EL (cell line): ENCODE measurements at regions not wholly inside any gene's neighbourhood (a gene's known extent, or its start where the extent isn't known, plus 50 kb on each side); places are given as distances from the start of the nearest gene placed in this dataset.

Experiments used
- DNase-seq: peaks from one replicate; pipeline ENCODE4 v3.0.0-alpha.2; 2016

DNA sequence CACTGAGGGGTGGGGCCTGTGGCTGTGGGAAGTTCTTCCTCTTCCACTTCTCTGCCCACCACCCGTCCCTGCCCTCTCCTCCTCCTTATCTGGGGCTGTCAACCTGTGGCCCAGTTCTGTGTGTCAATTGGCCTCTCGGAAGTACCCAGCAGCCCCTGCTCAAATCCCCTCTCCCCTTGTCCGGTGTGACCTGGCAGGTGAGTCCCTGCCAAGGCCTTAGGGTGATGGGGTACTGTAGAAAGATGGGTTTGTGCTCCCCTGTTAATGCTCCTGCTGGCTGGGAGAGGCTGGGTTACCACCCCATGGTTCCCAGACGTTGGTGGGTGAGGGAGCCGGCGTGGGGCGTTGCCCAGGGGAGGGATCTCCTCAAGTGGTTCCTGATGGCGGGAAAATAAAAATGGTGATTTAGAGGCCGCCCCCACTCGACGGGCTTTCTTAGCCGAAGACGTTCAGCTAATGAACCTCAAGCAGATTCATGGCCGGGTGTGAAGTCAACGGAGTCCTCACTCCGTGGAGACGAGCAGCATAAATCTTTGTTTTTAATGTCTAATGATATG is 141.2 kb downstream of the URI1 start:
- DNase-seq, result no peak

DNA sequence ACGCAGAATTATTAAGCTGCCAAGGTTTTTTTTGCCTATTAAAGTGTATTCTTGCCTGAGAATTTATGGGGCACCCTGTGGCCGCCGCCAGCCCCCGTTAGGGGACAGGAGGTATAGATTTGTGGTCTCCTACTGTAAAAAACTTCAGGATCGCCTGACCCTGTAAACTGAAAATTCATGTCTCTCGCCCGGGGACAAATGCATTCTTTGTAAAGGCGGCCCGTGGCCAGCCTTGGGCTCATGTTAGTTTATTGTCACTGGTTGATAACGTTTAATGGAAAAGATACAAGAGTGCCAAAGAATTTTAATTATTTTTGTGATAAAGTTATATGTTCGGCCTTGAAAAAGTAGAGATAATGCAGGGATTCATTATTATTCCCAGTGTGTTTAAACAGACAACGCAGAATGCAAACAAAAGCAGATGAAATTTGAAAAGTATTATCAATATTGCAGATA is 141.7 kb downstream of the URI1 start:
- no peak for DNase-seq

DNA sequence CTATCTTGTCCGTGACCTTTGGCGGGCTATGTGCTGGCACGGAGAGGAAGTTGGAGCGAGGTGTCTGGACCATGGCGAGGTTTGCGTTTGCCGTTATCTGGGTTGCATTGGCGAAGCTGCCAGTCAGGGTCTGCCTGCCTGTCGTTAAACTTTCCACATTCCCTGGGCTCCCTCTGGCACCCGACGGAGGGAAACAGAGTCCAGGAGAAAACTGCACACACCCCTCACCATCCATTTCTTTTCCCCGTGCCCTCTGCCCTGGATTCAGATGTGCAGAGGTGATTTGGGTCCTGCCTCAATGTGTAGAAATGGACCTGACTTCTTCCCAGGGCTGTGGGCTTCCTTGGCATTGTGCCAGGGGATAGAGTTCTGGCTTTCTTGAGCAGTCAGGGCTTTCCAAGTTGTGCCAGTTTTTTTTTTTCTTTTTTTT is 142.4 kb downstream of the URI1 start:
- DNase-seq, result no peak

- DNase-seq, result no peak
These were observed 143.4 kb downstream of the URI1 start for GRCh38 chr19:30085394-30085793.

DNA sequence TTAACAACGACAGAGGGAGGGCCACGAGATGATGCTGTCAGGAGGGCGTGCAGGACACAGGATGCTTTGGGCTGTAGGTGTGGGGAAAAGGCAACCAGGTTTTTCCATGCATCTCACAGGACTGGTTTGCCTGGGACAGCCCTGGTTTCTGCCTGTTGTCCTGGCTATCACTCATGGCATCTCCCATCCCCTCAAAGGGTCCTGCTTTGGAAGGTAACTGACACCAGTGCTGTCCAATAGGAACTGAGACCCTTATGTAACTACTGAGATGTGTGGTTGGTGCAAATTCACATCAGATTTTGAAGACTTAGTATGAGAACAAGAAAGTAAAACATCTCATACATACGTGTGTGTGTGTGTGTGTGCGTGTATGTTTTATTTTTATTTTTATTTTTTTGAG is 144.2 kb downstream of the URI1 start:
- no peak for DNase-seq

DNA sequence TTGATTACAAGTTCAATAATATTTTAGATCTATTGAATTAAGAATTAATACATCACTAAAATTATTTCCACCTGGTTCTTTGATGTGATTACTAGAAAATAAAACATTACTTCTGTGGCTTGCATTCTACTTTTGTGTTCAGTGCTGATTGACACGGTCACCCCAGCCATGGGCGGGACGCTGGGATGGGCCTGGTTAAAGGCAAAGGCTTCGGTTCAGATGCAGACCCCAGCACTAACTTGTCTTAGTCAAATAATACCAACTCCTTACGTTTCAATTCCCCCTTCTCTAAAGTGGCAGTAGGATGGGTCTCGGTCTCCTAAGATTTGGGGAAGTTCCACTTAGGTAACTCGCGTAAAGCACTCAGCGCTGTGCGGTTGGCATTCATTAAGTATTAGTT is 144.9 kb downstream of the URI1 start:
- DNase-seq, result no peak

GRCh38 chr19:30087381-30088138 is 145.5 kb downstream of the URI1 start:
- no peak for DNase-seq

- DNase-seq, result no peak
These were observed 146.5 kb downstream of the URI1 start for GRCh38 chr19:30088567-30088966.

DNA sequence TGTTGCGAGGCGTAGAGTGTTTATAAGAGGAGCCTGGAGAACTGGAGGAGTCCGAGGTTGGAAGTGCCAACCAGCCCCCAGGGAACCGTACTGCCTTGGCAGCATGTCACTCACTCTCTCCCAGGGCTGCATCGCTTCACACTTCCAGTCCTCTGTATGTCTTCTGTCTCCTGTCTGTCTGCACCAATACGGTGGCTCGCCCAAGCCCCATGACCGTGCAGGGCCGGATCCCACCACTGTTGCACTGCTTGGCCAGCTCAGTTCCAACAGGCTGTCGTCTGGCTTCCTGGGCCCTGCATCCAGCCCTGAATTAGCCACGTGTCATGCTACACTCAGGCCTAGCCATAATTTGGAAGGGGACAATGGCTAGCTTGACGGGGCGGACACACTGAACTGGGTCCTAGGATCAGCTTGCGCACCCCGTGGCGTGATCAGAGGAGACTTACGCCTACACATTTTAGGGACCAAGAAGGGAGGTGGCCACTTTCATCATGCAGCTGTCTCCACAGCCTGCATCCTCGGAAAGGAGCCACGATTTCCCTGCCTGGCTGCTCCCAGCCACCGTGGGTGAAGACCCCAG is 147.1 kb downstream of the URI1 start:
- DNase-seq, result no peak

GRCh38 chr19:30090476-30090875 is 148.4 kb downstream of the URI1 start:
- DNase-seq, result no peak

GRCh38 chr19:30090963-30091362 is 148.9 kb downstream of the URI1 start:
- DNase-seq, result no peak

DNA sequence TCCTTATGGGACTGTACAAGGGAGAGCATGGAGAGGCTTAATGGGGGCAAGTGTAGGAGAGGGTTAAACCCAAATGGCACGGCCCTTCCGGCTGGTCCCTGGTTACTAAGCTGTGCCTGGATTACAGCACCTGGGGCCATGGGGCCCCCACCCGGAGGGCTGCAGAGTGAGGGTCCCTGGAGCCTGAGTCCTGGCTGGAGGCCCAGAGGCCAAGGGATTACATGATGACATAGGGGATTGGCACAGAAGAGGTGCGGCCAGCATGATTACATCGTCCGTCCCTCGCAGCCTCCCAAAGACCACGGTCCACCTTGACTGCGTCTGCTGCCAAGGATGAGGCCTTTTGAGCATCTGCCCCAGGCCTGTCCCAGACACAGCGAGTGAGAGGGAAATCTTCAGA is 149.4 kb downstream of the URI1 start:
- no peak for DNase-seq

DNA sequence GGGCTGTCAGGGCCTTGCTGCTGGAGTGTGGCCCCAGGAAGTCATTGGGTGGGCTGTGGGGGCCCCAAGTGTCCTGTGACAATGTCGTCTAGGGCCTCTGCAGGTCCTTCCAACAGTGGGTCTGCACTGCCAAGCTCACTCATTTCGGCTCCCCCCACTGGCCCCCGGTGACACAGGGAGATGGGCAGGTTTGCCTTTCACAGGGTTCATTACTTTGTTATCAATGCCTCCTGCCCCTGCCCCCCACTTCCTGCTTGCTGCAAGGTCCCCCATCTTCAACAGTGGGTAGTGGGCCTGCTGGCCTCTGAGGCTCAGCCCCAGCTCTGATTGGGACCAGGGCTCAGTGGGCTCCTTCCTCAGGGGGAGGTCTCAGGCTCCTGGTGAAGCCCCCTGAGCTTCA is 149.8 kb downstream of the URI1 start:
- no peak for DNase-seq

DNA sequence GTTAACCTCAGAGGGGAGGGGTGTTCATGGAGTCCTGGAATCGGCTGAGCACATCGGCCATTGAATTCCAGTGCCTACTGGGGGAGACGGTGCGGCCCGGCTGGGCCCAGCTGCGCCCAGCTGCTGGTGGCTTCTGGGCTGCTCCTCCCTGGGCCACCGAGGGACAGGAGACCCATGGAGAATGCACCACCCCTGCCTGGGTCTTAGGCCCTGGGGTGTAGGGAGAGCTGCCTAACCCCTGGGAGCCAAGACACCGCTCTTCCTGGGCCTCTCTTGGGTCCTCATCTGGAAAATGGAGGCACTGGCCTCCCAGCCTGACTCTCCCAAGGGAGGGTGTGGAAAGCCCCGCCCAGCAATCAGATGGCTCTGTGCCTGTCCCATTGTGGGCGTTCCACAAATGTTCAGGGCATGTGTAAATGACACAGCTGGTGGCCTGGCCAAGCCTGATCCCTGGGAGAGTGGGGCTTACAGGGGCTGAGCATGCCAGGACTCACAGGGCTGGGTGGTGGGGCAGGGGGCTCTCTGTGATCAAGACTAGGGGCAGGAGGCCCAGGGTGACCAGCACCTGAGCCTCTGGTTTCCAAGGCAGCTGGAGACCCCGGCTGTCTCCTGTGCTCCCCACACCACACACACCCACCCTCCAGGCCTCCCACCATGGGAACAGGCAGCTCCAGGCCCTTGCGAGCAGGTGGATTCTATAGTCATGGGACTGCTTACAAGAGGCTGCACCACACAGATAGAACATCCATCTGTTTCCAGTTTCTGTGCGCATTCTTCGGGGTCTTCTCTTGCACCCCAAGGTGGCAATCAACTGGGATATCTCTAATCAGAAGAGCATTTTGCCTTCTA is 150.9 kb downstream of the URI1 start:
- DNase-seq, result no peak

- DNase-seq, result no peak
These were observed 152.1 kb downstream of the URI1 start for GRCh38 chr19:30093966-30094755.

DNA sequence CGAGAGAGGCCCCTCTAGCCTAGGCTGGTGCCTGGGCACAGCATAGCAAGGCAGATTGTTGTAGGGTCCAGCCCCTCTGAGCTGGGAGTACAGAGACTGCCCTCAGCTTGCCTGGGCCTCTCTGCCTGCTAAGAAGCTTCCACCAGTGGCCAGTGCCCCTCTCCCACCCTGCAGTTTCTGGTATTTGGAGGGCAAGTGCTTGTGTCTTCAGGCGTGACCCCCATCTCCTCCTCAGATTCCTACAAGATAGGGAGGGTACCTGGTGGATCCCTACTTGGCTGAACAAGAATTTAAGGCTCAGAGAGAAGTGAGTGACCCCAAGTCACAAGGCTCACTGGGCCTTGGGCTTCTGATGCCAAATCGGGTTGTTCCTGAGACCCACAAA is 152.7 kb downstream of the URI1 start:
- no peak for DNase-seq

GRCh38 chr19:30095171-30095570 is 153.1 kb downstream of the URI1 start:
- no peak for DNase-seq

DNA sequence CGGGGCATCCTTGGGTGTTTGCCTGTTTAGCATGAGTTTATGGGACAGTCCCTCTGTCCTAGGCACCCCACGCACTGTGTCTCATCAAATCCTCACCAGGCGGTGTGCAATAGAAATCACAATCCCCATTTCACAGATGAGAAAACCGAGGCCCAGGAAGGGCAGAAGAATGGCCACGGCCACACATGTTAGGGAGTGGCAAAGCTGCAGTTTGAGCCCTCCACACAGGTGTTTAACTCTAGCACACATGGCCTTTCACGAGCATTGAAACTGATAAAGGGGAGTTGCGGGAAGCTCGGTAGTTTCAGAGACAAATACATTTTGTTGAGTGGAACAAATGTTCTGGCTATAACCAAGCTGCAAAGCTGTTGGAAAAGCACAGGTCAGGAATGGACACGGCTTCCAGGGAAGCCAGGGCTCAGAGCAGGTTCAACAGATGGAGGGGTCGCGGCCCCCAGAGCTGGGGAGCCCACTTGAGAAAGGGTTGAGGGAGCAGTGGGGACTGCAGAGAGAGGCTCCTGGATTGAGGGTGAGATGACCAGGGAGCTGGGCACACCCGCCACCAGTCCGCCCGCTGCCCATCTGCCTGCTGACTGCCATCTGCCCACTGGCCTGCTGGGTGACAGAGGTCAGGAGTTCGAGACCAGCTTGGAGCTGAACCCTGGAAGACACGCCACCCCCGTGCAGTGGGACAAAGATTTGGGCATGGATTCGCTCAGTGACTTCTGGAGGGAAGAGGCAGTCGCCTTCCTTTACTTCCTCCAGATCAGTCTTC is 154.7 kb downstream of the URI1 start:
- no peak for DNase-seq

DNA sequence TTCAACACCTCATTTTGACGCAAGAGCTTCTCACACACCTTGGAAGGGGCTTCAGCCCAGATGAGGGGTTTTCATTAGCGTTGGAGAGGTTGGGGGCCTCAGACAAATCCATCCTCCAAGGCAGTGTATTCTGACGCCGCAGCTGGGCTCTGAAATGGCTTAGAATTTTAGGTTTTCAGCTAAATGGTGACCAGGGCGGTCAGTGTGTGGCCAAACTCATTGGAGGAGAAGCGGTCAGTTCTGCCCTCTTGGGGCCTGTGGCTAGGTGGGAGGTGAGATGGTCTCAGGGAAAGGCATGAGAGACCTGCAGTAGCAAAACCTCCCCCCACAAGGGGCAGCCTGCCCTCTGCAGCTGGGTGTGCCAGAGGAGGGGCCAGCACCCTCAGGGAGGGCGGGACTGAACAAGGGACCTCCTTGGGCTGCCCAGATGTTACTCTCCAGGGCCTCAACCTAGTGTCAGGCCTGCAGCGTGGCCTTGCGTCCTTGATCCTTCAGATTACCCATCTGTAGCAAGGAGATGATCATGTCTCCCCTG is 155.8 kb downstream of the URI1 start:
- DNase-seq, result no peak

DNA sequence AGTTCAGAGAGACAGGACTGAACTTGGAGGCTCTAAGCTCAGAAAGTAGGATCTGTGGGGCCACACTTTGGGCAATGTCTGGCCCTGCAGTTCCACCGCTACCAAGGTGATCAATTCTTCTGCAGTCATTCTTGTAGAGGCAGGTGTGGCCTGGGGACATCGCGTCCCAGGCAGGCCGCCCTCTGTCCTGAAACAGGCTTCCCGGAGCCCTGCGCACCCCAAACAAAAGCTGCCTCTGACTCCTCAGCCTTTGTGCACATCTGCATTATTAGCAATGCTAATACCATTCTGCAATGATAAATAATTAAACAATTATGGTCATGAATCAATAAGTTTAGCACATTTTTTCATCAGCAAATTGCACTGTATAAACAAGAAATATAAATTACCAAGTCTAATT is 160.2 kb downstream of the URI1 start:
- no peak for DNase-seq

DNA sequence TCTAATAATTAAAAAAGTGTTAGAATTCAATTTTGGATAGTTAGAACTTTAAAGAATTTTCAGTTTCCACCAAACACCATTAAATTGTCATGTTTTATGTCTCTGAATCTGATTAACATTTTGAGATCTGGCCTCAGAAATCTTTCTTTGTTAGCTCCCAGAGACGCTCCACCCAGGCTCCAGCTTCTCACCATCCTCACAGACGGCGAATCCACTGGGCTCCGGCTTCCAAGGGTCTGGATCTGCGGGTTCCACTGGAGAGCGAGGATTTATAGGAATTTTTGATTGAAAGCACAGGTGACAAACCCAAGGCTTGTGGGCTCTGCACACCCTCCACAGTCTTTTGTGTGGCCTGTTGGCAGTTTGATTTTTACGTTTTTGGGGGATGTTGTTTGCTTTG is 160.6 kb downstream of the URI1 start:
- no peak for DNase-seq

DNA sequence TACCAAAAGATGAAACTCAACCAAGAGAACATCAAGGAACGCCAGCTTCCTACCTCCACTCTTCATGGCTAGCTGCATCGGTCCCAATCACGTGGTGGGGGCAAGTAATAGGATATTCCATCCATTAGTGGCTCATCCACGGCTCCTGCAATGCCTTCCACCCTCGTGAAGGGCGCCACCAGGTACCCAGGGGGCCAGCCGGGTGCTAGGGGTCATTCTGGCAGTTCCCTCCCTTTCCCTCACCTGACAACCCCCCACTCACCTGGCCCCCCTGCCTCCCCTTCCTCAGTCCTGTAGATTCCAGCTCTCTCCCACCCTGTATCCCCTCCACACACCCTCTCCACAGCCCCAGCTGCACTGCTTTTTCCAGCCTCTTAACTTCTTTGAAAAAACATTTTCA is 161.9 kb downstream of the URI1 start:
- DNase-seq, result no peak
